PC-3 (cell line): ENCODE measurements at regions not wholly inside any gene's neighbourhood (a gene's known extent, or its start where the extent isn't known, plus 50 kb on each side); places are given as distances from the start of the nearest gene placed in this dataset.

Experiments used
- CTCF ChIP-seq: fragments of 300-600 bp; sonication (generic); conservative IDR thresholded peaks from 2 replicates; pipeline ENCODE4 v1.5.1; 2017; ENCODE audit warnings: antibody characterized with exemption, low read depth, mild to moderate bottlenecking, low read length
- EZH2phosphoT487 ChIP-seq: fragments of 300-600 bp; sonication (generic); IDR thresholded peaks from 2 replicates; pipeline ENCODE4 v1.6.1; 2018; ENCODE audit warnings: mild to moderate bottlenecking, antibody characterized with exemption, low read length, borderline replicate concordance

- TF ChIP-seq CTCF (no peak), EZH2phosphoT487 (no peak)
Measured at GRCh38 chr4:156312261-156312847, 358.7 kb upstream of the CTSO start.
